ENCODE measurements at regions not wholly inside any gene's neighbourhood (a gene's known extent, or its start where the extent isn't known, plus 50 kb on each side); places are given as distances from the start of the nearest gene placed in this dataset.

- H3K9me3 Mint-ChIP-seq: peaks cover 34% of the 10 kb centered on the region
- TF ChIP-seq, protein P1, sequence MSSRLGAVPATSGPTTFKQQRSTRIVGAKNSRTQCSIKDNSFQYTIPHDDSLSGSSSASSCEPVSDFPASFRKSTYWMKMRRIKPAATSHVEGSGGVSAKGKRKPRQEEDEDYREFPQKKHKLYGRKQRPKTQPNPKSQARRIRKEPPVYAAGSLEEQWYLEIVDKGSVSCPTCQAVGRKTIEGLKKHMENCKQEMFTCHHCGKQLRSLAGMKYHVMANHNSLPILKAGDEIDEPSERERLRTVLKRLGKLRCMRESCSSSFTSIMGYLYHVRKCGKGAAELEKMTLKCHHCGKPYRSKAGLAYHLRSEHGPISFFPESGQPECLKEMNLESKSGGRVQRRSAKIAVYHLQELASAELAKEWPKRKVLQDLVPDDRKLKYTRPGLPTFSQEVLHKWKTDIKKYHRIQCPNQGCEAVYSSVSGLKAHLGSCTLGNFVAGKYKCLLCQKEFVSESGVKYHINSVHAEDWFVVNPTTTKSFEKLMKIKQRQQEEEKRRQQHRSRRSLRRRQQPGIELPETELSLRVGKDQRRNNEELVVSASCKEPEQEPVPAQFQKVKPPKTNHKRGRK (CRISPR knock-in tag; IDR thresholded peaks at IDR 0.05; ENCODE audit: borderline replicate concordance): no peak
- no peak for TF ChIP-seq ZNF121 (CRISPR knock-in tag; IDR thresholded peaks at IDR 0.05)
- ChIA-PET POLR2A (no interaction called here), CTCF (no interaction called here)
- H3K4me1 Mint-ChIP-seq: peaks cover 6% of the 10 kb centered on the region
- H3K4me3 Mint-ChIP-seq: no peak overlapping the region
- peaks cover 26% of the 10 kb centered on the region for H3K36me3 Mint-ChIP-seq
- H3K27ac Mint-ChIP-seq: no peak overlapping the region
- DNase-seq (ENCODE audit: low spot score) (no peak), ATAC-seq (no peak)
- no peaks in the 10 kb centered on the region for H3K27me3 Mint-ChIP-seq (ENCODE audit: low read depth)
Observed at GRCh38 chr13:90551253-90551652, 796.2 kb upstream of the MIR17HG start.

- TF ChIP-seq ZSCAN18 (CRISPR knock-in tag; IDR thresholded peaks at IDR 0.05): no peak
- TF ChIP-seq NFE2L1 (CRISPR knock-in tag; IDR thresholded peaks at IDR 0.05): no peak
- Mint-ChIP-seq H3K36me3 (peaks cover 12% of the 10 kb centered on the region), H3K4me3 (no peak overlapping the region), H3K9me3 (peaks cover 20% of the 10 kb centered on the region), H3K27ac (no peak overlapping the region), H3K4me1 (peaks cover 6% of the 10 kb centered on the region), H3K27me3 (ENCODE audit: low read depth) (no peaks in the 10 kb centered on the region)
- POLR2A ChIA-PET: no interaction called here
- ATAC-seq: no peak
- DNase-seq (ENCODE audit: low spot score): no peak
- CTCF ChIA-PET: no interaction called here
Observed at GRCh38 chr13:90552702-90553101, 794.8 kb upstream of the MIR17HG start.

GRCh38 chr13:90553159-90553558 is 794.3 kb upstream of the MIR17HG start:
- H3K4me3 Mint-ChIP-seq: no peak overlapping the region
- CTCF ChIA-PET: no interaction called here
- peaks cover 15% of the 10 kb centered on the region for H3K9me3 Mint-ChIP-seq
- peaks cover 6% of the 10 kb centered on the region for H3K4me1 Mint-ChIP-seq
- ATAC-seq (no peak), DNase-seq (ENCODE audit: low spot score) (no peak)
- H3K36me3 Mint-ChIP-seq: peaks cover 7% of the 10 kb centered on the region
- H3K27me3 Mint-ChIP-seq (ENCODE audit: low read depth): no peaks in the 10 kb centered on the region
- no peak overlapping the region for H3K27ac Mint-ChIP-seq
- POLR2A ChIA-PET: no interaction called here
- no peak for TF ChIP-seq GTF2I (CRISPR knock-in tag; conservative IDR thresholded peaks at IDR 0.05)
- no peak for TF ChIP-seq ETV6 (CRISPR knock-in tag; IDR thresholded peaks at IDR 0.05)
- TF ChIP-seq, protein P1 (CRISPR knock-in tag; IDR thresholded peaks at IDR 0.05; ENCODE audit: borderline replicate concordance): no peak
- TF ChIP-seq CREB1 (CRISPR knock-in tag; IDR thresholded peaks at IDR 0.05): no peak
- TF ChIP-seq ERG (CRISPR knock-in tag; IDR thresholded peaks at IDR 0.05): no peak
- no peak for TF ChIP-seq NFYB (CRISPR knock-in tag; conservative IDR thresholded peaks at IDR 0.05; ENCODE audit: low read depth)
- TF ChIP-seq ATF2 (CRISPR knock-in tag; IDR thresholded peaks at IDR 0.05; ENCODE audit: borderline replicate concordance, low read depth): no peak
- no peak for TF ChIP-seq NR1H2 (CRISPR knock-in tag; IDR thresholded peaks at IDR 0.05)
- TF ChIP-seq ZNF425 (CRISPR knock-in tag; conservative IDR thresholded peaks at IDR 0.05): no peak
- TF ChIP-seq, protein P2, sequence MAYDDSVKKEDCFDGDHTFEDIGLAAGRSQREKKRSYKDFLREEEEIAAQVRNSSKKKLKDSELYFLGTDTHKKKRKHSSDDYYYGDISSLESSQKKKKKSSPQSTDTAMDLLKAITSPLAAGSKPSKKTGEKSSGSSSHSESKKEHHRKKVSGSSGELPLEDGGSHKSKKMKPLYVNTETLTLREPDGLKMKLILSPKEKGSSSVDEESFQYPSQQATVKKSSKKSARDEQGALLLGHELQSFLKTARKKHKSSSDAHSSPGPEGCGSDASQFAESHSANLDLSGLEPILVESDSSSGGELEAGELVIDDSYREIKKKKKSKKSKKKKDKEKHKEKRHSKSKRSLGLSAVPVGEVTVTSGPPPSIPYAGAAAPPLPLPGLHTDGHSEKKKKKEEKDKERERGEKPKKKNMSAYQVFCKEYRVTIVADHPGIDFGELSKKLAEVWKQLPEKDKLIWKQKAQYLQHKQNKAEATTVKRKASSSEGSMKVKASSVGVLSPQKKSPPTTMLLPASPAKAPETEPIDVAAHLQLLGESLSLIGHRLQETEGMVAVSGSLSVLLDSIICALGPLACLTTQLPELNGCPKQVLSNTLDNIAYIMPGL (CRISPR knock-in tag; IDR thresholded peaks at IDR 0.05): no peak
- no peak for TF ChIP-seq NR3C1 (CRISPR knock-in tag; conservative IDR thresholded peaks at IDR 0.05; ENCODE audit: low read depth)
- no peak for TF ChIP-seq FOXJ3 (CRISPR knock-in tag; IDR thresholded peaks at IDR 0.05; ENCODE audit: borderline replicate concordance)
- TF ChIP-seq ZNF416 (CRISPR knock-in tag; IDR thresholded peaks at IDR 0.05): no peak
- no peak for TF ChIP-seq SP1 (CRISPR knock-in tag; conservative IDR thresholded peaks at IDR 0.05)
- TF ChIP-seq KAT7 (CRISPR knock-in tag; IDR thresholded peaks at IDR 0.05; ENCODE audit: borderline replicate concordance): no peak
- no peak for TF ChIP-seq PRRX2 (CRISPR knock-in tag; IDR thresholded peaks at IDR 0.05)
